HG02610 (cell line): ENCODE measurements at regions not wholly inside any gene's neighbourhood (a gene's known extent, or its start where the extent isn't known, plus 50 kb on each side); places are given as distances from the start of the nearest gene placed in this dataset.
A peak's percentile ranks its signal among the peaks of the same experiment; 100 is the strongest.
"Not testable (repeated sequence)": the region's sequence is repeated elsewhere in the genome, so short reads cannot be mapped to it uniquely, and the experiment has no call there.

Experiments used
- ATAC-seq: cut with Tn5 transposase; IDR thresholded peaks from one replicate; pipeline ENCODE4 v1.9.1; 2021; ENCODE audit warnings: mild to moderate bottlenecking, moderate library complexity; ENCODE audit not compliant: unreplicated experiment

DNA sequence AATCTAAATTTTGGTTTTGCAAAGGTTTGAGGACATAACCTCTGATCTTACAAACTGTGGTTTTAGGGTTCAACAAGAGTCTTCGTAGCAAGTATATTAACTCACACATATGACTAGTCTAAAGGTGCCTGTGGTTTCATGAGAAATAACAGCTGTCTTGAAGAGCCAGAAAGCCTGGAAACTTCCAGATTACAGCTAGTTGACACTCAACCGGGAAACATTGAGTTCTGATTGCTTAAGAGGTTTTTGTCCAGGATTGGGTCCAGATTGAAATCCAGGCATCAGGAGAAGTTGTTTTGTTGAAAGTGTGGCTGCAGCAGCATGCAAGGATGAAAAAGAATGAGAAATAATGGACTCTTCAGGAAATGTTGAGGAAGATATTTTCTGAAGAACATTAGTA, 69.9 kb downstream of the TSPY2 start:
- not testable (repeated sequence) for ATAC-seq

DNA sequence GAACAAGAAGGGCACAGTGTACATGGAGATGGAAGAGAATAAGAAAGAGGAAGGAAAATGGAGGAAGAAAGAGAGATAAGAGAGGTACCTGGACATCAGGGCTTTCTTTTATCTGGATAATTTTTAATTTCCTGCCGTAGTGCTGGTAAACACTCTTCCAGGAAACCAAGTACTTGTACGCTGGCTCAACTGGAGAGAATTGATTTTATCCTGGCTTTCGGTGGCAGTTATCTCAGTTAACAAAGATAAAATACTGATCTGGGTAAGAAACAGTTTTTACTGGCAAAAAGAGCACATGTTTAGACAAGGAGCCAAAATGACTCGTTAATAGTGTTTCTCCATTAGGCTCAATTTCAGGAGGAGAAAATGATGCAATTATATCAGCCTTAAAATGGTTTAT, 70.4 kb downstream of the TSPY2 start:
- not testable (repeated sequence) for ATAC-seq

DNA sequence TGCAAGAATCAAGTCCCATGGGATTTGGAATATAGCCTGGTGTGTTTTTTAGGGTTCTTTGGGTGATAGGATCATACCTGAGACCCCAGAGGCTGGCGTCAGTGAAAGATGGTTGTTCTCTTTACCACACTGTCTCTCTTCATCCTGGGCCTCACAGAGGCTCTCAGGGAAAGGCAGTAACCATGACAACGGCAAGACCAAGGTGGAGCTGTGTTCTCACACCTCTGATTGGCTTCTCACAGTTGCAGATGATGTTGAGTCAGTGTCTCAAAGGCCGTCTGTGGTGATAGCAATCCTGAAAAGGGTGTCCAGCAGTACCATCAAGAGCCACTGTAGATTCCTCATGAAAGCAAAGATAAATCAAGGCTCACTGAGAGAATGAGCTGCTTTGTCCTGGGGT, 120.4 kb downstream of the TSPY2 start:
- ATAC-seq: not testable (repeated sequence)

GRCh38 chrY:6382390-6383165, 136.6 kb downstream of the TSPY2 start:
- ATAC-seq: not testable (repeated sequence)

- ATAC-seq: not testable (repeated sequence)
Measured at GRCh38 chrY:6388658-6389057, 142.6 kb downstream of the TSPY2 start.

DNA sequence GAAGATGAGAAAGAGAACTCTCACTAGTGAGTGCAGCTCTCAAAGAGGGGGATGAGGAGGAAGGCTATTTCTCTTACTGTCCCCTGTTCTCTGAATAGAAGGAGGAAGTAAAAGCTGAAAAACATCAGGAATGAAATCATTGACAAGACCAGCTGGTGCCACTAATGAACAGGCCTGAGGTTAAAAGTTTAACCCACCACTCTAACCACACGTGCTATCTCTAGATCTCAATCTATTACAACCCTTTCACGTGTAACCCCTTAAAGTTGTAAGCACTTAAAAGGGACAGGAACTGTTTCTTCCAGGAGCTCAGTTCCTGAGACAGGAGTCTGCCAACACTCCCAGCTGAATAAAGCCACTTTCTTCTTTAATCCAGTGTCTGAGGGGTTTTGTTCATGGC, 143.5 kb downstream of the TSPY2 start:
- ATAC-seq: peak; percentile 81

- not testable (repeated sequence) for ATAC-seq
Measured at GRCh38 chrY:6392200-6392599, 146.2 kb downstream of the TSPY2 start.

DNA sequence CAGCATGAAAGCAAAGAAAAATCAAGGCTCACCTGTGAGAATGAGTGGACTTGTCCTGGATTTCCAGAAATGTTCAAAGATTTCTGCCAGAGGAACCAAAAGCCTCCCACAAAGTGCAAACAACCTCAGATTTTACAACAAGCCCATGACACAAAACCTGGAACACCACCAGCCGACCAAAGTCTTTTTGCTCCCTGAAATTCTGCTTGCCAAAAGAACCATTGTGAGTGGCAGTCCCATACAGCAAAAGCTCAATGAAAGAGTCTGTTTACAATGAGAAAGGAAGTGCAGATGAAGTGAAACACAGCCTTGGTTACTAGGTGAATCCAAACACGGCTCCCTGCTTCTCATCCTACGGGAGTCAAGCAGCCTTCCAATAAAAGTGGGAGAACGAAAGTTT, 147.2 kb downstream of the TSPY2 start:
- not testable (repeated sequence) for ATAC-seq

GRCh38 chrY:6395042-6395441, 149.0 kb downstream of the TSPY2 start:
- ATAC-seq: peak; percentile 87

DNA sequence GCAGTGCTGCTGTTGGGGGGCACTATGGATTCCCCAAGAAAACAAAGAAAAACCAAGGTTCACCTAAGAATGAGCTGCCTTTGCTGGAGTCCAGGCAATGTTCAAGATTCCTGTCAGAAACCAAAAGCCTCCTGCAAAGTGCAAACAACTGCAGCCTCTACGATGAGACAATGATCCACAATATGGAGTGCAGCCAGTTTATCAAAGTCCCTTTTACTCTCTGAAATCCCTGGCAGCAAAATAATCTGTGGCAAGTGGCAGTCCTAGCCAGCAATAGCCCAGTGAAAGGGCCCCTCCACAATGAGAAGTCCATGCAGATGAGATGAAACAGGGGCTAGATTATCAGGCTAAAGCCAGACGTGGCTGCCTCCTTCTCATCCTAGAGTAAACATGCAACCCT, 155.8 kb downstream of the TSPY2 start:
- not testable (repeated sequence) for ATAC-seq

- peak; percentile 87 for ATAC-seq
Measured at GRCh38 chrY:6406827-6407226, 160.8 kb downstream of the TSPY2 start.

- ATAC-seq: not testable (repeated sequence)
Measured at GRCh38 chrY:6419171-6419570, 173.1 kb downstream of the TSPY2 start.

DNA sequence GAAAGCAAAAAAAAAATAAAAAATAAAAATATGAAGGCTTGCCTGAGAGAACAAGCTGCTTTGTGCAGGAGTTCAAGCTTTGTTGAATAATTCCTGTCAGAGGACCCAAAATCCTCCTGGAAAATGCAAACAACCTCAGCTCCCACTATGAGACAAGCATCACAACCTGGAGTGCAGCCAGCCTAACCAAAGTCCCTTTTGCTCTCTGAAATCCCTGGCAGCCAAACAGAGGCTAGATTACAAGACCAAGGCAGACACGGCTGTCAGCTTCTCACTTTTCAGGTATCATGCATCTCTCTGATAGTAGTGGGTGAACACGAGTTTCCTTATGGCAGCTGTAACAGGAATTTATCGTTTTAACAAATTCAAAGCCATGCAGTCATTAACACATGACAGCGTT, 180.7 kb downstream of the TSPY2 start:
- ATAC-seq: not testable (repeated sequence)

- not testable (repeated sequence) for ATAC-seq
Measured at GRCh38 chrY:6445529-6445928, 199.5 kb downstream of the TSPY2 start.

DNA sequence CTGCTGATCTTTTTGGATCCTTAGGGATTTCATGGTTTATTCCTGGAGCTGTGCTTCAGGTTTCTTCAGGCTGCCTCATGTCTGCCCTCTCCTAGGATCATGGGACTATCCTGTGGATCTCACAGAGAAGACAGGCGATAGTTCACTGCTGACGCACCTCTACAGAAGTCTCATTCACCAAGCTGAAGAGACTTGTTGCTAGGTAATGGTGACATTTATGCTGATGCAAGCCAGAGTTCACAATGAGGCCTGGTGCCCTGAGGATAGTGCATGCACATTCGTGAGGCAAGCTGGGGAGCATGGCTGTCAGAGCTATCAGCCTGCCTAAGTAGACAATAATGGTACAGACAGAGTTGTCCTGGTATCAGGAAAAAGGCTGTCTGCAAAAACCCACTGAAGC, 201.4 kb downstream of the TSPY2 start:
- not testable (repeated sequence) for ATAC-seq

DNA sequence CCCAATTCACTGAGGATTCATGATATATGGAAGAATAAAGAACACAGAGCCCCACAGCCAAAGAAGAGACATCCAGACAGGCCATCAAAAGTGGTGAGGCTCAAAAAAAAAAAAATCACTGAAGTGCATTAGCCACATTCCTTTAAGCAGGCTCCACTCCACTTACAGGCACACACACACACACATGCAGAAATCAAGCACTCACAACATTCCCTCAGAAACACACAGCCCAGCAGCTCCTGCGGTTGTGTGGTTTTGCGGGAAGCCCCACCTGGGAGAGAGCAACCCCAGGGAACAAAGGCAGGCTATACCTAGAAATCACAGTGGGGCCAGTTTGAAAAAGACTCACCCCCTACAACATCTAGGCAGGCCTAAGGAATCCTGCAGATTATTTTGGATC, 222.3 kb downstream of the TSPY2 start:
- not testable (repeated sequence) for ATAC-seq

DNA sequence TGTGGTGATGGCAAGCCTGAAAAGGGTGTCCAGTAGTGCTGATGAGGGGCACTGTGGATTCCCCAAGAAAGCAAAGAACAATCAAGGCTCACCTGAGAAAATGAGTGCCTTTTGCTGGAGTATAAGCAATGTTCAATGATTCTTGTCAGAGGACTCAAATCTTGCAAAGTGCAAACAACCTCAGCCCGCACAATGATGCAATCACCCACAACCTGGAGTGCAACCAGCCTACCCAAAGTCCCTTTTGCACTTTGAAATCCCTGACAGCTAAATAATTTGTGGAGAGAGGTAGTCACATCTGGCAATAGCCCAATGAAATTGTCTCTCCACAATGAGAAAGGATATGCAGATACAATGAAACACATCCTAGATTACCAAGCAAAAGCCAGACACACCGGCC, 225.8 kb downstream of the TSPY2 start:
- ATAC-seq: not testable (repeated sequence)

DNA sequence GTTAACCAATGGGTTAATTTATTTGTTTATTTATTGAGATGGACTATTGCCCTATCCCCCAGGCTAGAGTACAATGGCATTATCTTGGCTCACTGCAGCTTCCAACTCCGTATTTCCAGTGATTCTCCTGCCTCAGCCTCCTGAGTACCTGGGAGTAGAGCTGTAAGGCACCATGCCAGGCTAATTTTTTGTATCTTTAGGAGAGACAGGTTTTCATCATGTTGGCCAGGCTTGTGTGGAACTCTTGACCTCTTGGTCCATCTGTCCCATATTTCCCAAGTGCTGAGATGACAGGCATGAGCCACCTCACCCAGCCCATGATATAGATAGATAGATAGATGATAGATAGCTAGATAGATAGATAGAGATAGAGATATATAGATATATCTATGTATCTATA, 249.4 kb downstream of the TSPY2 start:
- ATAC-seq: not testable (repeated sequence)

DNA sequence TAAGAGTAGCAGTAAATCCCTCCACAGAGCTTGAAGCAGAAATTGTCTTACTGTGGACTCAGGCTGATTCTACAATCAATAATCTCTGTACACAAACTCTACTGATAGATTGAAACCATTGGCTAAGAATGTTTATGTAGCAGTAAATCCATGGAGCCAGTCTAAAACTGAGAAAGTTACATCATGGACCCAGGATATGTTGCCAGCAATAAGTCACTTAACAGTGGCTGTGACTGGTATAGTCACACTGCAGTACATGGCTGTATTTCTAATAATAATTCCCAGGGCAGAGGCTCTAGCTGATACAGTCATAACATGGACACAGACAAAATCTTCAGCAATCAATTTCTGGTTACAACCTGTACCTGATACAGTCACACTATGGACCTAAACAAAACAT, 262.8 kb downstream of the TSPY2 start:
- ATAC-seq: not testable (repeated sequence)

GRCh38 chrY:6520047-6520446, 274.0 kb downstream of the TSPY2 start:
- not testable (repeated sequence) for ATAC-seq

GRCh38 chrY:6544076-6544756, 298.2 kb downstream of the TSPY2 start:
- ATAC-seq: not testable (repeated sequence)

GRCh38 chrY:6544757-6545083, 298.7 kb downstream of the TSPY2 start:
- not testable (repeated sequence) for ATAC-seq
